Liver (tissue), 3 donors: ENCODE measurements at regions not wholly inside any gene's neighbourhood (a gene's known extent, or its start where the extent isn't known, plus 50 kb on each side); places are given as distances from the start of the nearest gene placed in this dataset.

ENCODE experiments used
- EGR1 ChIP-seq, 2 donors: IDR thresholded peaks; 2 replicates each; pipeline ENCODE4 v1.6.1; 2016 to 2018; ENCODE audit warnings: antibody characterized with exemption in 2 of 2, low read depth in 2 of 2
- FOXA1 ChIP-seq: IDR thresholded peaks from 2 replicates; pipeline ENCODE4 v1.6.1; 2016; ENCODE audit warnings: antibody characterized with exemption
- GABPA ChIP-seq, 2 donors: IDR thresholded peaks in 1 of 2; conservative IDR thresholded peaks in 1 of 2; 2 replicates each; pipeline ENCODE4 v1.6.1; 2016; ENCODE audit warnings: antibody characterized with exemption in 2 of 2, mild to moderate bottlenecking in 1 of 2, moderate library complexity in 1 of 2
- NR2F2 ChIP-seq: IDR thresholded peaks from 2 replicates; pipeline ENCODE4 v1.6.1; 2016; ENCODE audit warnings: antibody characterized with exemption
- RAD21 ChIP-seq, 2 donors: IDR thresholded peaks; 2 replicates each; pipeline ENCODE4 v1.6.1; 2016; ENCODE audit warnings: antibody characterized with exemption in 2 of 2, mild to moderate bottlenecking in 2 of 2
- REST ChIP-seq: IDR thresholded peaks from 2 replicates; pipeline ENCODE4 v1.6.1; 2016; ENCODE audit warnings: antibody characterized with exemption, mild to moderate bottlenecking
- RXRA ChIP-seq, 2 donors: IDR thresholded peaks; 2 replicates each; pipeline ENCODE4 v1.6.1; 2017 to 2018; ENCODE audit warnings: antibody characterized with exemption in 2 of 2, mild to moderate bottlenecking in 1 of 2
- SP1 ChIP-seq: IDR thresholded peaks from 2 replicates; pipeline ENCODE4 v1.6.1; 2018; ENCODE audit warnings: antibody characterized with exemption, mild to moderate bottlenecking
- TAF1 ChIP-seq: conservative IDR thresholded peaks from 2 replicates; pipeline ENCODE4 v1.6.1; 2016; ENCODE audit warnings: antibody characterized with exemption, mild to moderate bottlenecking
- YY1 ChIP-seq: IDR thresholded peaks from 2 replicates; pipeline ENCODE4 v1.6.1; 2016; ENCODE audit warnings: antibody characterized with exemption, mild to moderate bottlenecking
- TF ChIP-seq, protein P1 (sequence below): fragments of 150-350 bp; IDR thresholded peaks from 2 replicates; pipeline ENCODE4 v1.5.1; 2017; ENCODE audit warnings: improper control_type of control experiment, low read depth, low read length; ENCODE audit not compliant: missing input control
- TF ChIP-seq, protein P2 (sequence below): IDR thresholded peaks from 2 replicates; pipeline ENCODE4 v1.6.1; 2016; ENCODE audit warnings: antibody characterized with exemption
- TF ChIP-seq, protein P3 (sequence below): IDR thresholded peaks from 2 replicates; pipeline ENCODE4 v1.6.1; 2016; ENCODE audit warnings: antibody characterized with exemption
- donor health status: healthy.
- donor health status: healthy.

- TF ChIP-seq RAD21 (IDR thresholded peaks at IDR 0.05), result no peak
- no peak for TF ChIP-seq YY1
- TF ChIP-seq, protein P1, sequence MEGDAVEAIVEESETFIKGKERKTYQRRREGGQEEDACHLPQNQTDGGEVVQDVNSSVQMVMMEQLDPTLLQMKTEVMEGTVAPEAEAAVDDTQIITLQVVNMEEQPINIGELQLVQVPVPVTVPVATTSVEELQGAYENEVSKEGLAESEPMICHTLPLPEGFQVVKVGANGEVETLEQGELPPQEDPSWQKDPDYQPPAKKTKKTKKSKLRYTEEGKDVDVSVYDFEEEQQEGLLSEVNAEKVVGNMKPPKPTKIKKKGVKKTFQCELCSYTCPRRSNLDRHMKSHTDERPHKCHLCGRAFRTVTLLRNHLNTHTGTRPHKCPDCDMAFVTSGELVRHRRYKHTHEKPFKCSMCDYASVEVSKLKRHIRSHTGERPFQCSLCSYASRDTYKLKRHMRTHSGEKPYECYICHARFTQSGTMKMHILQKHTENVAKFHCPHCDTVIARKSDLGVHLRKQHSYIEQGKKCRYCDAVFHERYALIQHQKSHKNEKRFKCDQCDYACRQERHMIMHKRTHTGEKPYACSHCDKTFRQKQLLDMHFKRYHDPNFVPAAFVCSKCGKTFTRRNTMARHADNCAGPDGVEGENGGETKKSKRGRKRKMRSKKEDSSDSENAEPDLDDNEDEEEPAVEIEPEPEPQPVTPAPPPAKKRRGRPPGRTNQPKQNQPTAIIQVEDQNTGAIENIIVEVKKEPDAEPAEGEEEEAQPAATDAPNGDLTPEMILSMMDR, result no peak
- no peak for TF ChIP-seq REST
- TF ChIP-seq, protein P2, sequence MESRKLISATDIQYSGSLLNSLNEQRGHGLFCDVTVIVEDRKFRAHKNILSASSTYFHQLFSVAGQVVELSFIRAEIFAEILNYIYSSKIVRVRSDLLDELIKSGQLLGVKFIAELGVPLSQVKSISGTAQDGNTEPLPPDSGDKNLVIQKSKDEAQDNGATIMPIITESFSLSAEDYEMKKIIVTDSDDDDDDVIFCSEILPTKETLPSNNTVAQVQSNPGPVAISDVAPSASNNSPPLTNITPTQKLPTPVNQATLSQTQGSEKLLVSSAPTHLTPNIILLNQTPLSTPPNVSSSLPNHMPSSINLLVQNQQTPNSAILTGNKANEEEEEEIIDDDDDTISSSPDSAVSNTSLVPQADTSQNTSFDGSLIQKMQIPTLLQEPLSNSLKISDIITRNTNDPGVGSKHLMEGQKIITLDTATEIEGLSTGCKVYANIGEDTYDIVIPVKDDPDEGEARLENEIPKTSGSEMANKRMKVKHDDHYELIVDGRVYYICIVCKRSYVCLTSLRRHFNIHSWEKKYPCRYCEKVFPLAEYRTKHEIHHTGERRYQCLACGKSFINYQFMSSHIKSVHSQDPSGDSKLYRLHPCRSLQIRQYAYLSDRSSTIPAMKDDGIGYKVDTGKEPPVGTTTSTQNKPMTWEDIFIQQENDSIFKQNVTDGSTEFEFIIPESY, result no peak
- TF ChIP-seq FOXA1, result no peak
- no peak for TF ChIP-seq NR2F2
- TF ChIP-seq TAF1, result no peak
- no peak for TF ChIP-seq RXRA (IDR thresholded peaks at IDR 0.05)
- TF ChIP-seq SP1, result no peak
- TF ChIP-seq, protein P3, sequence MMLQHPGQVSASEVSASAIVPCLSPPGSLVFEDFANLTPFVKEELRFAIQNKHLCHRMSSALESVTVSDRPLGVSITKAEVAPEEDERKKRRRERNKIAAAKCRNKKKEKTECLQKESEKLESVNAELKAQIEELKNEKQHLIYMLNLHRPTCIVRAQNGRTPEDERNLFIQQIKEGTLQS, result no peak
- TF ChIP-seq GABPA (IDR thresholded peaks at IDR 0.05 in 1 of 2, conservative IDR thresholded peaks at IDR 0.05 in 1 of 2), result no peak
- TF ChIP-seq EGR1 (IDR thresholded peaks at IDR 0.05; ENCODE audit: low read depth in 2 of 2), result no peak
These were observed 147.1 kb downstream of the NHLRC3 start for GRCh38 chr13:39185326-39185725.
